ENCODE measurements at regions not wholly inside any gene's neighbourhood (a gene's known extent, or its start where the extent isn't known, plus 50 kb on each side); places are given as distances from the start of the nearest gene placed in this dataset.

DNA sequence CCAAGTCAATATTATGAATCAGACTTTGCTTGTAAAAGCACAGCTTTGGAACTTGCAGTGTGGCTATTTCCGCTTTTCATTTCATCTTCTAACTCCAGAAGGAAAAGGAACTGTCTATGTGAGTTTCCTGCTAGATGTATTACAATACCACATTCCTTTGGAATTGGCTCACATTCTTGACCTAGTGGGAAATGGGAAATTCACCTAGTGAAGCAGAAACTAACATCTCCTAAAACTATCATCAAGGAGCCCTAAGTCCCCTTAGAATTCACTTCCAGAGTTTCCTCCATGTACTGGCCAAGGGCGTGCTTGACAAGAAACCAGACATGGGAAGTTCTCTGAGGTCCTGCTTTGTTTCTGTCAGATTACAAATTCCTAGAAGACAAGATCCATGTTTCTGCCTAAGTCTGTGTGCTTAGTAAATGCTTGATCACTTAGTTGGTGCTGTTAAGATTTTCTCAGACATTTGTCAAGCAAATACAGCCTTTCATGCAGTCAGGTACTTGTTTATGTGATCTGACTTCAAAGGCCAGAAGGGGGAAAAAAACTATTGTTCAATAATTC lies 275.7 kb upstream of the FN1 start:
- DNase-seq = peak; percentile 59

GRCh38 chr2:215707608-215708007 lies 271.7 kb upstream of the FN1 start:
- no peak for DNase-seq

DNA sequence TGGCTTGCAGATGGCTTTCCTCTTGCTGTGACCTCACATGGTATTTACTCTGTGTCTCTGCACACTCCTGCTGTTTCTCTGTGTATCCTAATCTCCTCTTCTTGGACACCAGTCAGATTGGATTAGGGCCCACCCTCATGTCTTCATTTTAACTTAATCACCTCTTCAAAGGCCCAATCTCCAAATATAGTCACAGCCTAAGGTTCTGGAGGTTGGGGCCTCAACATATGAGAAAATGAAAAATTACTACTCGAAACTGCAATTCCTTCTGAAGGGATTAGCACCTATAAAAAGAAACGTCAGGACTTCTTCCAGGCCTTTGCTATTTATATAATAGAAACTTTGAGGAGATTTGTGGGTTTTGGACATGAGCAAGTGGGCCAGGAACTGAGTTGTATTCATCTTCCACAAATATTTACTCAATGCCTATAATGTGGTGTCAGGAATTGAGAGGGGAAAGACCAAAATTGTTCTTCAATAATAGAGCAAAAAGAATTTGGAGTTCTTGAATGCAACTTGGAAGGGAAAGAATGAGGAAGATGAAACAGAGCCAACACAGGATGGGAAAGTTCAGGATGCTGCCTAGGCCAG lies 270.0 kb upstream of the FN1 start:
- no peak for DNase-seq

DNA sequence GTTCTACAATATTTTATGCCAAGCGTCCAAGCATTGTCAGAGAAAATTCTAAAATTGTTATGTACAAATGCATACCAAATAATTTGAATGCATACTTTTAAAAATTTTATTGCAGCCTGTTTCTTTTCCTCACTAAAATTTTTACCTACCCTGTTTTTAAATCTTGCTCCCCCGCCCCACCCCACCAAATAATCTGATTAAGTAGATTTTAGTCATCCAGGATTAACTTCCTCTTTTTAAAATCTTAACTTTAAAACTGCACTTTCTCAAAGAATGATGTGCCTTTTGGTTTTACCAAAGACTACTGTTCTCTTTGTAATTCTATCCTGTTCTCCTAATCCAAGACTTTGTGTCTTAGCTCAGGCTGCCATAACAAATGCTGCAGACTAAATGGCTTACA lies 269.4 kb upstream of the FN1 start:
- no peak for DNase-seq

DNA sequence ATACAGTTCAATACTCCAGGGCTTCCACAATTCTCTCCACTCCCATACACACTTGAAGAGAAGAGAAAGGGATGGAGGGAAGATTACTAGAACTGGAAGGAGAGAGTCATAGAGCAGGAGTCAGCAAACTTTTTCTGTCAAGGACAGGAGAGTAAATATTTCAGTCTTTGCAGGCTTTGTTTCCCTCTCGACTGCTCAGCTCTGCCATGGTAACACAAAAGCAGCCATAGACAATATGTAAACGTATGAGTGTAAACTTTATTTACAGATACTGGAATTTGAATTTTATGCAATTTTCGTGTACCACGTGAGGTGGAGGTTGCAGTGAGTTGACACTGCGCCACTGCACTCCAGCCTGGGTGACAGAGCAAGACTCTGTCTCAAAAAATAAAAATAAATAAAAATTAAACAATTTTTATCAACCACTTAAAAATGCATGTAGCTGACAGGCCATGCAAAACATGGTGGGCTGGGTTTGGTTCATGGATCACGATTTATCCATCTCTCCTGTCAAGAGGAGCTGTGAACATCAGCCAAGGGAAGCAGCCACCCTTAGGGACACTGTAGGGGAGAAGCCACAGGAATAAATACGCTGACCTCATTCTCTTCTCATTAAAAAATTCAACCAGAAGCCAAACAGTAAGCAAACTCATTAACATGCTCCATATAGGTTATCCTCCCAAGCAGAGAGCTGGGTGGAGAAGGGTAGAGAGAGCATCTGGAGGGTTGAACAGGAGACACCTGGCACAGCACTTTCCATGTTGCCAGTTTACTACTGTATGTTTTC lies 266.4 kb upstream of the FN1 start:
- no peak for DNase-seq

DNA sequence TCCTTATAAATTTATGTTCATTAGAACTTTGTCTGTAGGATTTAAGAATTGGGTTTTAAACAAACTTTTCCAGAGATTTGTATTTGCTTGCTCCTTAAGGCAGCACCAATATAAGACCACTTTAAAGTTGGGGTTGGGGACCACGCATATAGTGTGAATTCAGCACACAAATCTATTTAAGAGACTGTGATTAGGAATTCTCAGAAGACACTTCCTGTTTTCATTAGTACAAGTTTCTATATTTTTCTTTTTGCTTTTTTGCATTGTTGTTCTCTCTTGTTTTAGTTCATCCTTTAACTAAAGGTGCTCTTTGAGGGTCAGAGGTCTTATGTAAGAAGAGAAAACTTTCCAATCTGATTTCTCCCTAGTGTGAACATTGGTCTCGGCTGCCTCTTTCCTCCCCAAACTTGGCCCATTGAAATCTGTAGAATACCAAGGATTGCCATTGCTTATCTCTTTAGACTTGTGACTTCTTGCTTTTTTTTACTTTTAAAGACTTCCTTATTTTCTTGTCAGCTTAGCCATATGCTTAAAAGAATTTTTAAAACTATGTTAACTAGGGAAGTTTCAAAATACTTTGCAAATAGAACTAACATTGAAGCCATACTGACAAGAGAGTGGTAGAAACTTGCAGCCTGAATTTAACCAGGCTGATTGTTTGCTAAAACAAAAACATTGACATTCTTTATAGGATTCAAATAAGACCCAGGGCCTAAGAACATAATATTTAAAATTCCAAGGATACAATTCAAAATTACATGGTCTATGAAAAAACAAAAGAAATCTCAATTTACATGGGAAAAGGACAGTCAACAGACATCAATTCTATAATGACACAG lies 264.1 kb upstream of the FN1 start:
- DNase-seq = peak; percentile 57

- no peak for DNase-seq
Observed at GRCh38 chr2:215699018-215699417, 263.1 kb upstream of the FN1 start.

GRCh38 chr2:215698566-215698965 lies 262.7 kb upstream of the FN1 start:
- DNase-seq = no peak

DNA sequence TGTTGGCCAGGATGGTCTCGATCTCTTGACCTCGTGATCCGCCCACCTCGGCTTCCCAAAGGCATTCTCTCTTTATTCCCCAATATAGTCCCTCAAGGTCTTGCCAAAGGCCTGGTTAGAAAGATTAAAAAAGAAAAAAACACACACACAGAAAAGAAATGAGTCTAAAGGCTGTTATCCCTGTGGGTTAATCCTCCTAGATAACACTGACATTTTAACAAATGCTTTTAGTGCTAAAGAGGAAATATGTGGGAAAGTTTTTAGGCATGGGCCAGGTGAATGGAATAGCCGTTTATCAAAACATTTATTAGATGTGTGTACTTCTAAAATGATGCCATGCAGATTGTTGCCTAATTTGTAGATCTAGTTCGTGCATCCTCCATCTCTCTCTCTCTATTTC lies 261.6 kb upstream of the FN1 start:
- DNase-seq = no peak

DNA sequence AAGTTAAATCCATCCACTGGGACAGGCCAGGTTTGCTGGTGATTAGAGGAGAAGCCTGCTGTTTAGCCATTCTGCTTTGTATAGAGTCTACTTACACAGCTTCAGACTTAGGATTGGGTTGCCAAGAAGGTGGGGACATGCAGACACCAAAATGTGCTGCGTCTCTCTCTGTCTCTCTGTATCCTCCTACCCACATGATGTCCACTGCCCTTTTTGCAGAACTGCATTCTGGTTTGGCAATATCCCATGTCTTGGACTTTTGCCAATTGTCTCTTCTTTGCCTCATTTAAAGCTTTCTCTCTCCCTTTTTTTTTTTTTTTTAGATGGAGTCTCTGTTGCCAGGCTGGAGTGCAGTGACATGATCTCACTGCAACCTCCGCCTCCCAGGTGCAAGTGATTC lies 261.1 kb upstream of the FN1 start:
- peak; percentile 67 for DNase-seq

DNA sequence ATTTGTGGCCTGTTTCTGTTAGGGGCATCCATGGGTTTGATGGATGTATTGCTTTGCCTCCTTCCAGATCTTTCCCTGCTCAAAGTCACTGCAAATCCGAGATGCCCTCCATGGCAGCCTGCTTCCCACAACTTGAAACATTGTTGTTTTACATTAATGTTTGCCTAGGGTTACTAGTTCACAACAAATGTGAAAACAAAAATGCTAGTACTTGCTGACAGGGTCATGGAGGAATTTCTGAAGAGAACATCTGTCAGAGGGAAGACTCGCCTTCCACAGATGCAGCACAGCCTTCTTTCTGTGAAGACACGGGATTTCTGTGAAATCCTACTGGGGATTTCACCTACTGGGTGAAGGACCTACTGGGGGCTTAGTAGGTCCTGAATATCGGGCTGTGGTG lies 260.0 kb upstream of the FN1 start:
- no peak for DNase-seq

DNA sequence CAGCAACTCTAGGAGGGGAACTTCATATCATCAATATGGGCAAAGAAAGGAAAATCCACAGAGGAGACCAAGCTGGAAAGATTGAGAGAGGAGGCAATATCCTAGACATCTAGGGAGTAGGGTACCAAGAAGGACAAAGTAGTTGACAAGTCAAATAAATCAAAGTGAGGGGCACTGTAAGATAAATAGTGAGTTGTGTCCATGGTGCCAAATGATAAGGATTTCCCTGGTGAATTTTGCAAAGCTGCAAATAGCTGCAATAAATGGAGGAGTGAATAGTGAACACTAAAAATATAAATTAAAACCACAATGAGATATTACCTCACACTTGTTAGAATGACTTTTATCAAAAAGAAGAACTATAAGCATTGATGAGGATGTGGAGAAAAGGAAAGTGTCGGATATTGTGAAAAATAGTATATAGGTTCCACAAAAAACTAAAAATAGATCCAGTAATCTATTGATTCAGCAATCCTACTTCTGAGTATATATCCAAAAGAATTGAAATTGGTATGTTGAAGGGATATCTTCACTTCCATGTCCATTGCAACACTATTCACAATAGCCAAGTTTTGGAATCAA lies 258.2 kb upstream of the FN1 start:
- DNase-seq = peak; percentile 54

DNA sequence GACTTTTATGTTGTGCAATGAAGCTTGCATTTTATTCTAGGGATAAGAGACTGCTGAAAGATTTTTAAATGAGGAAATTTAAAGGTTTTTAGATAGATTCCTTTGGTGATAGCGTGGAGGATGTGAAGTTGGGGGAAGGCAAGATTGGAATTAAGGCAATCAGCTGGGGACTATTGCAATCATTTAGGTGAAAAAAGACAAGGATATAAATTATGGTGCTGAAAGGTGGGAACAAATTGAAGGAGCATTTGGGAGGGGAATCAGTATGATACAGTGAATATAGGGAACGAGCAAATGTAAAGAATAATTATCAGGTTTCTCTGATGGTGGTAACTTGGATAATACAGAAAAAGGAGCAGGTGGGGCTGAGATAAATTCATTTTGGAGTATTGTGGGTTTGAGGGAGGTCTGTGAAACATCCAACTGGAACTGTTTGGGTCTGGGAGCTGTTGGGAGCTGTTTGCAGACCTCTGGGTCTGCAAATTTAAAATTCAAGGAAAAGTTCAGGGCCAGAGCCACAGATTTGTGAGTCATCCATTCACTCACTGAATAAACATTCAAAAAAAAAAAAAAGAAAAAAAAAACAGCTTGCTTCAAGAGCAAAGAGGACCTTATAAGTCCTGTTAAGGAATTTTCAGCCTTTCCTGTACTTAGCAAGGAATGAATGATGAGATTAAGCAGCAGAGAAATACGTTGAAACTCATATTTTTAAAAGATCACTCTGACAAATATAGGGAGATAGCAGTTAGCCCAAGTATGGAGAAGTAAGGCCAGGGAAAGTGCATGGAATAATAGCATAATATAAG lies 257.5 kb upstream of the FN1 start:
- no peak for DNase-seq

GRCh38 chr2:215692387-215693079 lies 256.7 kb upstream of the FN1 start:
- DNase-seq = no peak

GRCh38 chr2:215691346-215691745 lies 255.5 kb upstream of the FN1 start:
- no peak for DNase-seq

GRCh38 chr2:215687149-215688031 lies 251.5 kb upstream of the FN1 start:
- DNase-seq = no peak

GRCh38 chr2:215685238-215685990 lies 249.5 kb upstream of the FN1 start:
- peak; percentile 70 for DNase-seq

- no peak for DNase-seq
Observed at GRCh38 chr2:215684448-215685237, 248.8 kb upstream of the FN1 start.

DNA sequence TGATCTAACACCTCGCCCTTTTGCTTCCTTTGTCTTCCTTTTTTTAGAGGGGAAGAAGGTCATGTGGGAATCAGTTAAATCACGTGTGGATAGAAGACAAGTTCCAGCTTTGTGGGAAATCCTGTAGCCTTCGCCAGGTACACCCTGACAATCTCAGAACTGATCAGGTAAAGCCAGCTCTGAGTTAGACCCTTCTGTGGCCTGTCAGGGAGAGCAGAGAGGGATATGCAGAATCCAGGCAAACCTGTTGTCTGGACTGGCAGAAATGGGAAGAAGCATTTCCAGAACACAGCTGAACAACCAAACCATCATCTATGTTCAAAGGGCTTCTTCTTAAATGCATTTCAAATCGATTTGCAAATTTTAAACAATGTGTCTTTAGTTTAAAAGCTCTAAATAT lies 247.4 kb upstream of the FN1 start:
- no peak for DNase-seq

Measured in inflammatory macrophage treated with lipopolysaccharide for 4 hours (primary cell).